ENCODE measurements at regions not wholly inside any gene's neighbourhood (a gene's known extent, or its start where the extent isn't known, plus 50 kb on each side); places are given as distances from the start of the nearest gene placed in this dataset.

DNA sequence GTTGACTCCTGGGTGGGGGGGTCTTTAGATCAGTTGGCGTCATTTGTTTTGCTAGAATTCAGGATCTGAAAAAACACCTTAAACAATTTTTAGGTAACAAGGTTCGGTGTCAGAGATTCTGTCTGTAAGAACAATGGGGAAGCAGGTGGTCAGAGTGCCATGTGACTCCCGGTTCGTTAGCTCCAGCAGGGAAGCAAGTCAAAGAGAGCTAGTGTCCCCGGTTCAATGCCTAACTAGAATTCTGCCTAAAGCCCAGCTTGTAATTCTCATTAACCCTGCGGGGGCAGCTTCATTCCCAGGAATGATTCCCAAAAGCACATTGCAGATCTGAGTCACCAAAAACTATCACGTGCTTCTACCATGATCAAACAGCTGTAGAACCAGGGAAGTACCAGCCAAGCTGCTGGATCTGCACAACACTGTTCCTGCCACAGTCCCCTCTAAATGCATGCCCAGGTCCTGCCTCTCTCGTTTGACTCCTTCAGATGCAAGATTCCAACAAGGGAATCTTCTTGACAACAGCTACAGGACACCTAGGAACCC, 664.3 kb upstream of the CELF2 start:
- TF ChIP-seq POLR2A (IDR thresholded peaks at IDR 0.05): no peak
- TF ChIP-seq, protein P1, sequence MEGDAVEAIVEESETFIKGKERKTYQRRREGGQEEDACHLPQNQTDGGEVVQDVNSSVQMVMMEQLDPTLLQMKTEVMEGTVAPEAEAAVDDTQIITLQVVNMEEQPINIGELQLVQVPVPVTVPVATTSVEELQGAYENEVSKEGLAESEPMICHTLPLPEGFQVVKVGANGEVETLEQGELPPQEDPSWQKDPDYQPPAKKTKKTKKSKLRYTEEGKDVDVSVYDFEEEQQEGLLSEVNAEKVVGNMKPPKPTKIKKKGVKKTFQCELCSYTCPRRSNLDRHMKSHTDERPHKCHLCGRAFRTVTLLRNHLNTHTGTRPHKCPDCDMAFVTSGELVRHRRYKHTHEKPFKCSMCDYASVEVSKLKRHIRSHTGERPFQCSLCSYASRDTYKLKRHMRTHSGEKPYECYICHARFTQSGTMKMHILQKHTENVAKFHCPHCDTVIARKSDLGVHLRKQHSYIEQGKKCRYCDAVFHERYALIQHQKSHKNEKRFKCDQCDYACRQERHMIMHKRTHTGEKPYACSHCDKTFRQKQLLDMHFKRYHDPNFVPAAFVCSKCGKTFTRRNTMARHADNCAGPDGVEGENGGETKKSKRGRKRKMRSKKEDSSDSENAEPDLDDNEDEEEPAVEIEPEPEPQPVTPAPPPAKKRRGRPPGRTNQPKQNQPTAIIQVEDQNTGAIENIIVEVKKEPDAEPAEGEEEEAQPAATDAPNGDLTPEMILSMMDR (IDR thresholded peaks at IDR 0.05): no peak

Data from thyroid gland (tissue), 4 donors.